Skin of body (tissue), 1 donor: ENCODE measurements at regions not wholly inside any gene's neighbourhood (a gene's known extent, or its start where the extent isn't known, plus 50 kb on each side); places are given as distances from the start of the nearest gene placed in this dataset.
"Not testable (repeated sequence)": the region's sequence is repeated elsewhere in the genome, so short reads cannot be mapped to it uniquely, and the experiment has no call there.

Source experiments
- DNase-seq: peaks from one replicate; lab custom pipeline; 2025; lab: John Stamatoyannopoulos, UW

GRCh38 chr4:126647320-126647719 lies 985.4 kb upstream of the INTU start:
- no peak for DNase-seq

GRCh38 chr4:126647756-126648397 lies 984.9 kb upstream of the INTU start:
- no peak for DNase-seq

- no peak for DNase-seq
Measured at GRCh38 chr4:126658411-126658810, 974.3 kb upstream of the INTU start.

- no peak for DNase-seq
Measured at GRCh38 chr4:126661194-126661593, 971.6 kb upstream of the INTU start.

- no peak for DNase-seq
Measured at GRCh38 chr4:126664839-126665238, 967.9 kb upstream of the INTU start.

- DNase-seq, result not testable (repeated sequence)
Measured at GRCh38 chr4:126670038-126670437, 962.7 kb upstream of the INTU start.

GRCh38 chr4:126678618-126679017 lies 954.1 kb upstream of the INTU start:
- DNase-seq, result no peak

- no peak for DNase-seq
Measured at GRCh38 chr4:126679303-126679702, 953.5 kb upstream of the INTU start.

- DNase-seq, result no peak
Measured at GRCh38 chr4:126682250-126682649, 950.5 kb upstream of the INTU start.

- DNase-seq, result no peak
Measured at GRCh38 chr4:126686491-126686890, 946.3 kb upstream of the INTU start.

GRCh38 chr4:126687655-126688358 lies 945.0 kb upstream of the INTU start:
- DNase-seq, result peak; percentile 16

- DNase-seq, result no peak
Measured at GRCh38 chr4:126691797-126692196, 941.0 kb upstream of the INTU start.

- no peak for DNase-seq
Measured at GRCh38 chr4:126697748-126698147, 935.0 kb upstream of the INTU start.

GRCh38 chr4:126698224-126698623 lies 934.5 kb upstream of the INTU start:
- DNase-seq, result no peak

GRCh38 chr4:126701756-126702155 lies 931.0 kb upstream of the INTU start:
- DNase-seq, result no peak

GRCh38 chr4:126702747-126703146 lies 930.0 kb upstream of the INTU start:
- DNase-seq, result no peak

- no peak for DNase-seq
Measured at GRCh38 chr4:126705266-126705665, 927.5 kb upstream of the INTU start.

GRCh38 chr4:126708716-126709115 lies 924.0 kb upstream of the INTU start:
- DNase-seq, result peak; percentile 9

GRCh38 chr4:126710935-126711334 lies 921.8 kb upstream of the INTU start:
- DNase-seq, result no peak

- DNase-seq, result no peak
Measured at GRCh38 chr4:126715067-126715466, 917.7 kb upstream of the INTU start.

- DNase-seq, result no peak
Measured at GRCh38 chr4:126715681-126716080, 917.1 kb upstream of the INTU start.

- DNase-seq, result no peak
Measured at GRCh38 chr4:126718136-126718535, 914.6 kb upstream of the INTU start.

GRCh38 chr4:126719852-126720251 lies 912.9 kb upstream of the INTU start:
- DNase-seq, result peak; percentile 27
